Duodenal mucosa (tissue), 2 donors: ENCODE measurements at regions not wholly inside any gene's neighbourhood (a gene's known extent, or its start where the extent isn't known, plus 50 kb on each side); places are given as distances from the start of the nearest gene placed in this dataset.

Experiments
- H3K27ac ChIP-seq: one replicate; pipeline ENCODE4 v1.7.0; 2013; ENCODE audit warnings: low read depth, low read length
- H3K27me3 ChIP-seq, 2 donors: one replicate each; pipeline ENCODE4 v1.7.0; 2013; ENCODE audit warnings: low read length in 2 of 2, control low read depth in 1 of 2; ENCODE audit not compliant: insufficient read depth in 2 of 2, control insufficient read depth in 1 of 2
- H3K36me3 ChIP-seq, 2 donors: one replicate each; pipeline ENCODE4 v1.7.0; 2013; ENCODE audit warnings: low read length in 2 of 2, control low read depth in 1 of 2; ENCODE audit not compliant: insufficient read depth in 2 of 2, control insufficient read depth in 1 of 2
- H3K4me1 ChIP-seq, 2 donors: one replicate each; pipeline ENCODE4 v1.7.0; 2013; ENCODE audit warnings: low read length in 2 of 2, control low read depth in 1 of 2; ENCODE audit not compliant: insufficient read depth in 2 of 2, control insufficient read depth in 1 of 2
- H3K4me3 ChIP-seq, 2 donors: one replicate each; pipeline ENCODE4 v1.7.0; 2013; ENCODE audit warnings: low read length in 2 of 2, low read depth in 1 of 2
- H3K9ac ChIP-seq, 2 donors: one replicate each; pipeline ENCODE4 v1.7.0; 2013; ENCODE audit warnings: low read length in 2 of 2, low read depth in 1 of 2
- H3K9me3 ChIP-seq, 2 donors: one replicate each; pipeline ENCODE4 v1.7.0; 2013; ENCODE audit warnings: low read length in 2 of 2, control low read depth in 1 of 2; ENCODE audit not compliant: control insufficient read depth in 1 of 2

DNA sequence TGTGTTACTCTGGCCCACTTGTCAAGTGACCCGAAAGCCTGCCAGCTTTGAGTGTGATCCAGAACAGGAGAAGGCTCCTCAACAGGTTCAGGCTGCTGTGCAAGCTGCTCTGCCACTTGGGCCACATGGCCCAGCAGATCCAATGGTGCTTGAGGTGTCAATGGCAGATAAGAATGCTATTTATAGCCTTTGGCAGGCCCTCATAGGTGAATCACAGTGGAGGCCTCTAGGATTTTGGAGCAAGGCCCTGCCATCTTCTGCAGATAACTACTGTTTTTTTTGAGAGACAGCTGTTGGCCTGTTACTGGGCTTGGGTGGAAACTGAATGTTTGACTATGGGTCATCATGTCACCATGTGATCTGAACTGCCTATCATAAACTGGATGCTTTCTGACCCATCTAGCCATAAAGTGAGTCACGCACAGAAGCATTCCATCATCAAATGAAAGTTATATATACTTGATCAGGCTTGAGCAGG is 180.8 kb downstream of the CARTPT start:
- H3K4me1 ChIP-seq = peaks cover 0 to 5% of the 10 kb centered on the region in 2 donors
- no peaks in the 10 kb centered on the region for H3K9me3 ChIP-seq
- H3K4me3 ChIP-seq = no peak overlapping the region
- H3K9ac ChIP-seq = no peak overlapping the region
- no peaks in the 10 kb centered on the region for H3K36me3 ChIP-seq
- no peak overlapping the region for H3K27ac ChIP-seq
- no peaks in the 10 kb centered on the region for H3K27me3 ChIP-seq

DNA sequence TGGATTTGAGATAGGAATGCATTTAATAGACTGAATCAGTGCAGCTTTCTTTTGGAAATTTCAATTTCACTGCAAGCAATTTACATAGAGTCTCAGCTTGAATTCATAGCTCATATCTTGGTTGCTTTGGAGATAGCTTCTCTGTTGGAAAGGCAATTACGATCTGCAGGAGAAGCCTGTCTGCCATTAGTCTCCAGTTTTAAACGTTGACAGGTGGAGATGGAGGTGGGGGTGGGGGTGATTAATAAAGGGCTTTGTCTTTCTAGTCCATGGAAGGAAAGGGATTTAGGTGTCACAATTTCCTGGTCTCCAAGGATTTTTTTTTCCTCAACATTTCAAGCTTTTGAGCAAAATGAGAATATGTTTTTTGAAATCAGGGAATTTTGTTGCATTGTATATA is 184.7 kb downstream of the CARTPT start:
- Histone ChIP-seq H3K9ac (no peak overlapping the region), H3K4me1 (peaks cover 11 to 21% of the 10 kb centered on the region in 2 donors), H3K27me3 (no peaks in the 10 kb centered on the region), H3K36me3 (no peaks in the 10 kb centered on the region), H3K27ac (no peak overlapping the region), H3K4me3 (no peak overlapping the region), H3K9me3 (peaks cover 4 to 6% of the 10 kb centered on the region in 2 donors)

DNA sequence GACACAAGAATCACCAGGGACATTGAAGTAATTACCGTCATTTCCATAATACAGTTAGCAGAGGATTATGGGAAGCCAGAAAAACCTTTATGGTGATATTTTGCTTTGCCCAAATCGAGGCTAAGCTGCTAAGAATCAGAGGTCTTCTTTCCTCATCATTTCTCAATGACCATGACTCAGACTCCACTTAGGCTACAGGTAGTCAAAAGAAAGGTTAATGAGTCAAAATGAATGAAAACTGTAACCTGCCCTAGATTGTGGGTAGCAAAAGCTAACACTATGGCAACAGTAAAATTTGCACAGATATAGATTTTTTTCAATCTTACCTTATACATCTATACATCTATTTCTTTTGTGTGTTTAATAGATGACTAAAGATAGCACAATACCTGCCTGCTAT is 185.8 kb downstream of the CARTPT start:
- Histone ChIP-seq H3K27ac (no peak overlapping the region), H3K36me3 (no peaks in the 10 kb centered on the region), H3K4me3 (no peak overlapping the region), H3K4me1 (peaks cover 11 to 21% of the 10 kb centered on the region in 2 donors), H3K27me3 (no peaks in the 10 kb centered on the region), H3K9me3 (peaks cover 4 to 6% of the 10 kb centered on the region in 2 donors), H3K9ac (no peak overlapping the region)

DNA sequence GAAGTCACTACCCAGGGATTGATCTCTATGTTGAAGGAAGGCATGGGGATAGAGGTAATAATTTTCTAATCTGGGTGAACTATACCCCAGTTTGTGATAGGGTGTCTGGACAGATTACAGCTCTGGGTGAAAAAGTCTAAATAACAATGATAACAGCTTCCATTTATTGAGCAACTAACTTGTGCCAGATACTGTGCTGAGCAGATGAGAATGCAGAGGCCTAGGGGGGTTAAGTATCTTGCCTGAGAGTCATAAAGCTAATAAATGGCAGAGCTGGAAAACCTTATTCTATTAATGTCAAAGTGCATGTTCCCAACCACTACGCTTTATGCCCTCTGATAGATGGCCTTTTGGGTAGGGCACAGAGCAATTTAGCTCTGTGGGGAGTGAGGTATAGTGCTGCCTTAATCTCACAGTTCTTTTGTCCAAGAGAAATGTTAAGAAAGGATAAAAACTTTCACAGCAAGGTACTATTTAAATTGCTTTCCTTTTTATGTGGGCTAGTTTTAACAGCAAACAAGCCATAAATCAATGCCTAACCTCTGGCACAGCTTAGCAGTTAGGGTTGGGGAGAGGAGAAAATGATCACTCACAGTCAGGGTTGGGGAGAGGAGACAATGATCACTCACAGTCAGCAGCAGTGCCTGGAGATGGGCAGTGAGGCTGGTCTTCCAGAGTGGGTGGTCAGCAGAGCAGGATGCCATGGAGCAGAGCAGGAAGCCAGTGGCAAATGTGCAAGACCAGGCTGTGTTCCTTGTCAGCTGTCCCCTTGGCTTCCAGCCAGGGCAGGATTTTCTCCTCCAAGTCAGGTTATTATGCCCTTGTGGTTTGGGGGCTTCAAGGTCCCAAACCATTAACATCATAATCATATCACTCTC is 187.0 kb downstream of the CARTPT start:
- Histone ChIP-seq H3K4me3 (no peak overlapping the region), H3K36me3 (no peaks in the 10 kb centered on the region), H3K4me1 (peaks cover 11 to 21% of the 10 kb centered on the region in 2 donors), H3K9ac (no peak overlapping the region), H3K27me3 (no peaks in the 10 kb centered on the region), H3K27ac (no peak overlapping the region), H3K9me3 (peaks cover 4 to 6% of the 10 kb centered on the region in 2 donors)

- H3K4me1 ChIP-seq = peaks cover 11 to 21% of the 10 kb centered on the region in 2 donors
- no peaks in the 10 kb centered on the region for H3K36me3 ChIP-seq
- no peak overlapping the region for H3K4me3 ChIP-seq
- H3K9ac ChIP-seq = no peak overlapping the region
- H3K27me3 ChIP-seq = no peaks in the 10 kb centered on the region
- H3K27ac ChIP-seq = no peak overlapping the region
- peaks cover 4 to 6% of the 10 kb centered on the region in 2 donors for H3K9me3 ChIP-seq
Measured at GRCh38 chr5:71907001-71907588, 188.0 kb downstream of the CARTPT start.

- H3K9me3 ChIP-seq = peaks cover 4 to 6% of the 10 kb centered on the region in 2 donors
- H3K27ac ChIP-seq = no peak overlapping the region
- no peaks in the 10 kb centered on the region for H3K27me3 ChIP-seq
- no peak overlapping the region for H3K4me3 ChIP-seq
- peaks cover 11 to 21% of the 10 kb centered on the region in 2 donors for H3K4me1 ChIP-seq
- H3K9ac ChIP-seq = no peak overlapping the region
- H3K36me3 ChIP-seq = no peaks in the 10 kb centered on the region
Measured at GRCh38 chr5:71907608-71908145, 188.6 kb downstream of the CARTPT start.

- Histone ChIP-seq H3K4me3 (no peak overlapping the region), H3K27ac (no peak overlapping the region), H3K27me3 (no peaks in the 10 kb centered on the region), H3K36me3 (no peaks in the 10 kb centered on the region), H3K4me1 (peaks cover 11 to 15% of the 10 kb centered on the region in 2 donors), H3K9me3 (no peaks in the 10 kb centered on the region), H3K9ac (no peak overlapping the region)
Measured at GRCh38 chr5:71910741-71911140, 191.7 kb downstream of the CARTPT start.

DNA sequence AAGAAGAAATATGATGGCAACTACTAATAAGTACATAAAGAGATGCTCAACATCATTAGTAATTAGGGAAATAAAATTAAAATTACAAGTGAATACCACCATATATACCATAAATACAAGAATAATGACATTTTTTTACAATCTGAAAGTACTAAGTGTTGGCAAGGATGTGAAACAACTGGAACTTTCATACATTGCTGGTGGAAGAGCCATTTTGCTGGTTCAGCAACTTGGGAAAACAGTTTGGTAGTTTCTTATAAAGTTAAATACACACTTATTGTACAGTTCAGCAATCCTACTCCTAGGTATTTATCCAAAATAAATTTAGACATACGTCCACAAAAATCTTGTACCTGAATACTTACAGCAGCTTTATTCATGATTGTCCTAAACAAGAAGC is 192.9 kb downstream of the CARTPT start:
- Histone ChIP-seq H3K9ac (no peak overlapping the region), H3K27me3 (no peaks in the 10 kb centered on the region), H3K36me3 (no peaks in the 10 kb centered on the region), H3K9me3 (no peaks in the 10 kb centered on the region), H3K4me1 (peaks cover under 1 to 3% of the 10 kb centered on the region in 2 donors), H3K4me3 (no peak overlapping the region), H3K27ac (no peak overlapping the region)

GRCh38 chr5:71914281-71914680 is 193.0 kb upstream of the MAP1B start:
- no peaks in the 10 kb centered on the region for H3K36me3 ChIP-seq
- H3K9me3 ChIP-seq = no peaks in the 10 kb centered on the region
- H3K4me3 ChIP-seq = no peak overlapping the region
- no peaks in the 10 kb centered on the region for H3K4me1 ChIP-seq
- no peaks in the 10 kb centered on the region for H3K27me3 ChIP-seq
- no peak overlapping the region for H3K9ac ChIP-seq
- no peak overlapping the region for H3K27ac ChIP-seq

GRCh38 chr5:71922584-71923106 is 184.6 kb upstream of the MAP1B start:
- no peak overlapping the region for H3K27ac ChIP-seq
- H3K9ac ChIP-seq = no peak overlapping the region
- no peaks in the 10 kb centered on the region for H3K36me3 ChIP-seq
- H3K4me3 ChIP-seq = no peak overlapping the region
- H3K9me3 ChIP-seq = no peaks in the 10 kb centered on the region
- H3K4me1 ChIP-seq = peaks cover 0 to 11% of the 10 kb centered on the region in 2 donors
- no peaks in the 10 kb centered on the region for H3K27me3 ChIP-seq
